HG03025 (cell line): ENCODE measurements at regions not wholly inside any gene's neighbourhood (a gene's known extent, or its start where the extent isn't known, plus 50 kb on each side); places are given as distances from the start of the nearest gene placed in this dataset.
"Not testable (repeated sequence)": the region's sequence is repeated elsewhere in the genome, so short reads cannot be mapped to it uniquely, and the experiment has no call there.

ENCODE experiments used
- ATAC-seq: cut with Tn5 transposase; IDR thresholded peaks from one replicate; pipeline ENCODE4 v1.9.1; 2021; ENCODE audit warnings: mild to moderate bottlenecking, moderate library complexity; ENCODE audit not compliant: unreplicated experiment, low FRiP score

DNA sequence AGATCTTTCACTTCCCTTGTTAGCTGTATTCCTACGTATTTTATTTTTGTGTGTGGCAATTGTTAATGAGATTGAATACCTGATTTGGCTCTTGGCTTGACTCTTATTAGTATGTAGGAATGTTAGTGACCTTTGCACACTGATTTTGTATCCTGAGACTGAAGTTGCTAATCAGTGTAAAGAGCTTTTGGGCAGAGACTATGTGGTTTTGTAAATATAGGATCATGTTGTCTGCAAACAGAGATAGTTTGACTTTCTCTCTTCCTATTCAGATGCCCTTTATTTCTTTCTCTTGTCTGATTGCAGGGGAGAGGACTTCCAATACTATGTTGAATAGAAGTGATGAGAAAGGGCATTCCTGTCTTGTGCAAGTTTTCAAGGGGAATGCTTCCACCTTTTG, 160.3 kb upstream of the PCDH20 start:
- ATAC-seq = no peak

DNA sequence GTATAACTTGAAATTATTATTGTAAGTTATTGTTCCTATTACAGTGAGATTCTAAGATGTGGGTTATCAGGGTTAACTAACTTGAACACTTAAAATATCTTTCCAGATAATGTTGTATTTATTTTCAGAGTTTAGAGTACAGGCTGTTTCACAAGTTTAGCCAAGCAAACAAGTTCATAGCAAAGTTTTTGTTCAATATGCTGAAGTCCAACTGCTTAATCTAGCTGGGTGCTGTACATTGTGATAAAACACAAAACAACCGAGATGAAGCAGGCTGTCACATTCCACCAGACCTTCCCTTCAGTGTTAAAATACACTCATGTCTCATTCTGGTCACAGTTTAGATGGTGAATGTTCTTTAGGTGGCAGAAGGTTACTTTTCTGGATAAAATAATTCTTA, 148.0 kb upstream of the PCDH20 start:
- no peak for ATAC-seq

GRCh38 chr13:61546911-61547310, 131.3 kb upstream of the PCDH20 start:
- ATAC-seq = no peak

DNA sequence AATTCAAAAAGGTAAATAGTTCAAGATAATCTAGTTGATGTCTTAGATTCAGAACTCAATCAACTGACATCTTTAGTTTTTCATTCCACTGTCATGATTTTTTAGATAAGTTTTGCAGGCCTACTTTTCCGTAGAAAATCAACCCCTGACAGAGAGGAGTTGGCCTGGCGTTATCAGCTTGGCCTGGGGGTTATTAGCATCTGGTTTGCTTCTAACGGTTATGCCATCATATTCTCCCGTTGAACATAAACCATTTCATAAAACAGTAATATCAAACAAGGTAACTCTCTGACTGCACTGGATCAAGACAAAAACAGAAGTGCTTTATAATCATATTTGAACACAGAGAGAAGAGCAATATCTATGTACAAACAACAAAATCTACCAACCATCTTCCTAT, 130.8 kb upstream of the PCDH20 start:
- ATAC-seq = no peak

DNA sequence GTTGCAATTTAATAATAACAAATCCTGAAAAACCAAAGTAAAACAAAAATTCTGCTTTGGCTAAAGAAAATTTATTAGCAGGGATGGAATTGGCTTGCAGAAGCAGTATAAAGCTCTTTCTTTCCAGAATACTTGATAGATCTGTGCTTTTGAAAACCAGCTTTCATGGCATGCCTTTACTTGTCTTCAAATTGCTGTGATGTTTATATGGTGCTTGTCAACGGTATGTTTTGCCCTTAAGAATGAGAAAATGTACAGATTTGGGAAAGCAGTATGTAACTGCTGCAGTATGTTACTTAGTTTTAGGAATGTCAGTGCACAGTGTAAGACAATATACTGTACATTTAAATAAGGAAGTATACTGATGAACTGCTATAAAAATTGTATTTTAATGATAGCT, 120.8 kb upstream of the PCDH20 start:
- ATAC-seq = no peak

DNA sequence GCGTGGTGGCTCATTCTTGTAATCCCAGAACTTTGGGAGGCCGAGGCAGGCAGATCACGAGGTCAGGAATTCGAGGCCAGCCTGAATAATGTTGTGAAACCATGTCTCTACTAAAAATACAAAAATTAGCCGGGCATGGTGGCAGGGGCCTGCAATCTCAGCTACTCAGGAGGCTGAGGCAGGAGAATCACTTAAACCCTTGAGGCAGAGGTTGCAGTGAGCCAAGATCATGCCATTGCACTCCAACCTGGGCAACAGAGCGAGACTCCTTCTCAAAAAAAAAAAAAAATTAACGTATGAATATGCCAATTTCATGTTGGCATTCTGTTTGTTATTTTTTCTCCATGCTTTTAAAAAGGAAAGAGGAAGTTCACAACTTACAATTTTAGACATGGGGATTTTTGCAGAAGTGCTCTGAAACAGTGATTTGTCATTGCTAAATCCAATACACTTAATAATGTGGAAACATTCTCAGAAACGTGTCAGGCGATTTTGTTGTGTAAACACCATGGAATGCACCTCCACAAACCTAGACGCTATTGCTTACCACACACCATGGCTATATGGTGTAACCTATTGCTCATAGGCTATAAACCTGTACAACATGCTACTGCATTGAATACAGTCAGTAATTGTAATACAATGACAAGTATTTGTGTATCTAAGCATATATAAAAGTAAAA, 115.9 kb upstream of the PCDH20 start:
- ATAC-seq = no peak

DNA sequence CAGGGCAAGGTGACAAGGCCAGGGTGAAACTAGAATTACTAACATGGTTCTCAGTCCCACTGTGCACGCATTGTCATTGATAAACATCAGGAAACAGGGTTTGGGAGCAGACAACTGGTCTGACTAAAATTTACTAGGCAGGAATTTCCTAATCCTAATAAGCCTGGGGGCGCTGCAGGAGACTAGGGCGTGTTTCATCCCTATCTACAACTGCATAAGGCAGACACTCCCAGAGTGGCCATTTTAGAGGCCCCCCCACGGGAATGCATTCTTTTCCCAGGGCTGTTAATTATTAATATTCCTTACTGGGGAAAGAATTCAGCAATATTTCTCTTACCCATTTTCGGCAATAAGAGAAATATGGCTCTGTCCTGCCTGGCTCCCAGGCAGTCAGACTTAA, 103.6 kb upstream of the PCDH20 start:
- not testable (repeated sequence) for ATAC-seq

GRCh38 chr13:61508936-61509335, 93.3 kb upstream of the PCDH20 start:
- ATAC-seq = no peak

DNA sequence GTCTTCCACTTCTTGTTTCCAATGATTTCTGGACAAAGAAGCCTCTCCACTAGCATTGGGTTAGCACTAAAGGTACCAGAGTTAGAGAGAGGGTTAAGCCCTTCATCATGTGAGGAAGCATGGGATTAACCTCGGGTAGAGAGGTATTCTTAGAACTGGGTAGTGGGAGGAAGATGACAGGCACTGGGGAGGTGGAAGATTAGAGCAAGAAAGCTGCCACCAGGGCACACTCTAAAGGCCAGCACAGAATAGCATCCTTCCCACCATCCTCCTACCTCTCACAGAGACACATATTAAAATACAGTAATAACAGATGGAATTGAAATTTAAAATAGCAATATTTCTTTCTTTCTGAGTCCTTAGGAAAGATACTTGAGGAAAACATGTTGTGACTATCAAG, 84.5 kb upstream of the PCDH20 start:
- no peak for ATAC-seq

GRCh38 chr13:61495648-61496047, 80.0 kb upstream of the PCDH20 start:
- ATAC-seq = no peak

GRCh38 chr13:61493556-61493955, 77.9 kb upstream of the PCDH20 start:
- ATAC-seq = not testable (repeated sequence)

DNA sequence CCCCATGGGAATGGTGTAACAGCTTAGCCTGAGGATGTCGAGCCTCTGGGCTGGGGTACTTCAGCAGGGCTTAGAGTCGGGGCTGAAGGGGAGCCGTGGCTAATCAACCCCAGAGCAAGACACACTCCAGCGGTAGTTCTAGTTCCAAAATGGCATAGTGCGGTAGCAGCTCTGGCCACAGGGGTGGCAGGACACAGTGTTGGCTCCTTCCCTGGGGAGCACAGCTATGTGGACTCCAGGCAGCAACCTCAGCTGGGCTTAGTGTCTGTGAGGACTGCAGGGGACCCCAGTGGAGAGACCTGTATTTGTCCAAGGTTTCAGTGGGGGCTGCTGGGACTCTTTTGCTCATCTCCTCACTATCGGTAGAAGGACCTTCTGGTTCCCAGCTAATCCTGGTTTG, 70.8 kb upstream of the PCDH20 start:
- no peak for ATAC-seq

DNA sequence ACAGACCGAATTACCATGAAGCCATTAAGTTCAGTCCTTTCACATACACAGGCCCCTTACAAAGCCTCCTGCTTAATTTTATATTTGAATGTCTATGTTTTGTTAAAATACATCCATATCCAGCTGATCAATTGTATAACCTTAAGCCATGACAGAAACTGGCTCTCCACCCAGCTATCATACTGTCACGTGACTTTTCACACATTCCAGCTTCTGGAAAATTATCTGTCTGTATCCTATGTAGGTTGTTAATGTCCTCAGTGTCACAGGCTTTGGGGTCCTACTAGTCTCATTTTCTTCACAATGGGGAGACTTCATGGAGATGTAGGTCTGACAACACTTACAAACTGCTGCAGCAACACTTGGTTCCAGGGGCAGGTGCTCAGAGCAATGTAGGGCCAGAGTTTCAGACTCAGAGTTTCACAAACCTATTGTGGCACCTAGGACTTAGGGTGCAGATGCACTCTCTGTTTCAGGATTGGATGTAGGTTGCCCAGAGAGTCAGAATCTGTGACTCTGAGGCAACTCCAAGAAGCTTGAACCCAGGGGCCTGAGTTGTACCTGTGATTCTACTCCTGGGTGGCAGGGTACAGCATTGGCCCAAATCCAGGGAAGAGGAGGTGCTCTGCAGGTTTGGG, 69.6 kb upstream of the PCDH20 start:
- ATAC-seq = no peak

DNA sequence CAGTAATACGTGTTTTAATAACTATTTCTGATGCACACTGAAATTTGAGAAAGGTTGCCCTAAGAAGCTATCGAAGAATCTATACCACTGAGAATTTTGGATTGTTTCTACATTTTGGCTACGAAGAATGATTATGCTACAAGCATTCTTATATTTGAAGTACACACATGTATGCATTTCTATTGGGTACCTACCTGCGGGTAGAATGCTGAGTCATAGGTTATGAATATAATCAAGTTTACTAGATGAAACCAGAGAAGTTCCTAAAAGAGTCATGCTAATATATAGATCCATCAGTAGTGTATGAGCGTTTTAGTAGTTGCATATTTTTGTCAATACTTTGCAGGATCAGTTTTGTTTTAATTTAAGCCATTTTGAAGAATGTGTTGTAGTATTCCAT, 62.0 kb upstream of the PCDH20 start:
- no peak for ATAC-seq

DNA sequence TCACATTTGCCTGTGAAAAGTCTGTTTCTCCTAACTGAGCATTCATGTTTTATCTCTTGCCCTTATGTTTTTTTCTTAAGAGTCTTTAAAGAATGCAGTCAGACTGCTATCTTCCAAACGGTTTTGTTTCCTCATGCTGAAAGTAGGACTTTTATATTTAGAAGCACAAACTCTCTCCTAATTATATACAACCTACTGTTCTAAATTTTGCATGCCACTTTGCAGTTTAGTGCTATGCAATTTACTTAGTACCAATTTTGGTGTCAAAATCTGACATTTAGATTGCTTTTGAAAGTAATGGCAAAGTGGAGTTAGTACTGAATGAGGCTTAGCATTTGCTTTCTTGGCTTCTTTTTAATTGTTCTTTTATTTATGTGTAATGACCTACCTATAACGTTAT, 55.1 kb upstream of the PCDH20 start:
- no peak for ATAC-seq

DNA sequence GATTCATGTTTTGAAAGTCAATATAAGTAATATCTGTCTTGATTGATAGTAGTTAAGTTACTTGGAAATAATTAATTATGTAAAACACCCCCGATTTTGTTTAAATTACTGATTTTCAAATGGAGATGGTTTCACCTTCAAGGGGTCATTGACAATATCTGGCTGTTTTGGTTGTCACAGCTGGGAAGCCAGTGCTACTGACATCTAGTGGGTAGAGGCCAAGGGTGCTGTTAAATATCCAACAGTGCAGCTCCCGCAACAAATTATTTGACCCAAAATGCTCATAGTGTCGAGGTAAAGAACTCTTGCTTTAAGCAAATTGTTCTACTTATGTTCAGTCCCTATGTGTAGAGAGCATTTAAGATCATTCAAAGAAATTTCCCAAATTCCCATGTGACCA, 50.6 kb upstream of the PCDH20 start:
- ATAC-seq = no peak
